GM12891 (cell line): ENCODE measurements at regions not wholly inside any gene's neighbourhood (a gene's known extent, or its start where the extent isn't known, plus 50 kb on each side); places are given as distances from the start of the nearest gene placed in this dataset.

Source experiments
- POLR2AphosphoS5 ChIP-seq: IDR thresholded peaks from 2 replicates; pipeline ENCODE4 v1.6.1; 2011; ENCODE audit warnings: low read depth, low read length, control low read depth
- SPI1 ChIP-seq: IDR thresholded peaks from 2 replicates; pipeline ENCODE4 v1.6.1; 2011; ENCODE audit warnings: low read depth, low read length, control low read depth

GRCh38 chr10:125479059-125479458 is 203.9 kb downstream of the TEX36 start:
- TF ChIP-seq POLR2AphosphoS5 (no peak), SPI1 (no peak)
